Mesenchymal stem cell (in vitro differentiated cells and primary cell): ENCODE measurements at regions not wholly inside any gene's neighbourhood (a gene's known extent, or its start where the extent isn't known, plus 50 kb on each side); places are given as distances from the start of the nearest gene placed in this dataset.
"Not testable (repeated sequence)": the region's sequence is repeated elsewhere in the genome, so short reads cannot be mapped to it uniquely, and the experiment has no call there.

Source experiments
- DNase-seq: peaks from one replicate; pipeline ENCODE4 v3.0.0-alpha.2; 2013
- H2AFZ ChIP-seq: one replicate; pipeline ENCODE4 v1.6.1; 2013; ENCODE audit warnings: low read depth, mild to moderate bottlenecking, control low read depth, inconsistent platforms, low read length, moderate library complexity
- H2AK5ac ChIP-seq: 2 replicates; pipeline ENCODE4 v1.6.1; 2013; ENCODE audit warnings: low read length, moderate library complexity, mild to moderate bottlenecking, inconsistent platforms; ENCODE audit not compliant: severe bottlenecking
- H2BK120ac ChIP-seq: one replicate; pipeline ENCODE4 v1.6.1; 2013; ENCODE audit warnings: low read depth, mild to moderate bottlenecking, inconsistent platforms, low read length, moderate library complexity
- H2BK12ac ChIP-seq, 2 experiments: one replicate each; pipeline ENCODE4 v1.6.1; 2013; ENCODE audit warnings: inconsistent platforms in 2 of 2, low read length in 2 of 2, mild to moderate bottlenecking in 2 of 2, moderate library complexity in 2 of 2, control low read depth in 1 of 2
- H2BK15ac ChIP-seq: one replicate; pipeline ENCODE4 v1.6.1; 2013; ENCODE audit warnings: mild to moderate bottlenecking, low read depth, inconsistent platforms; ENCODE audit not compliant: poor library complexity, severe bottlenecking
- H2BK5ac ChIP-seq: 2 replicates; pipeline ENCODE4 v1.6.1; 2013; ENCODE audit warnings: low read depth, mild to moderate bottlenecking, low read length, control low read depth, inconsistent platforms; ENCODE audit not compliant: poor library complexity, severe bottlenecking
- H3K14ac ChIP-seq, 2 experiments: one replicate each; pipeline ENCODE4 v1.6.1; 2013; ENCODE audit warnings: inconsistent platforms in 2 of 2, low read length in 2 of 2, control low read depth in 1 of 2, mild to moderate bottlenecking in 1 of 2, moderate library complexity in 1 of 2
- H3K18ac ChIP-seq, 2 experiments: one replicate each; pipeline ENCODE4 v1.6.1; 2013; ENCODE audit warnings: inconsistent platforms in 2 of 2, low read length in 2 of 2, control low read depth in 1 of 2, low read depth in 1 of 2, mild to moderate bottlenecking in 1 of 2
- H3K23ac ChIP-seq, 2 experiments: one replicate each; pipeline ENCODE4 v1.6.1; 2013; ENCODE audit warnings: inconsistent platforms in 2 of 2, low read length in 2 of 2, mild to moderate bottlenecking in 2 of 2, moderate library complexity in 2 of 2, control low read depth in 1 of 2
- H3K27ac ChIP-seq: 2 replicates; pipeline ENCODE4 v1.5.1; 2013; ENCODE audit warnings: mild to moderate bottlenecking, moderate library complexity, low read length, control low read depth, inconsistent platforms; ENCODE audit not compliant: poor library complexity, severe bottlenecking
- H3K27me3 ChIP-seq, 2 experiments: 2 replicates each; pipeline versions ENCODE4 v1.6.1 to v1.7.0; 2013; ENCODE audit warnings: low read length in 2 of 2, mild to moderate bottlenecking in 2 of 2, moderate library complexity in 2 of 2, control low read depth in 1 of 2, inconsistent platforms in 1 of 2; ENCODE audit not compliant: control insufficient read depth in 1 of 2, insufficient read depth in 1 of 2
- H3K36me3 ChIP-seq, 2 experiments: 2 replicates each; pipeline versions ENCODE4 v1.6.1 to v1.7.0; 2013; ENCODE audit warnings: low read length in 2 of 2, control low read depth in 1 of 2, inconsistent platforms in 1 of 2, low read depth in 1 of 2, mild to moderate bottlenecking in 1 of 2; ENCODE audit not compliant: insufficient read depth in 2 of 2, control insufficient read depth in 1 of 2
- H3K4ac ChIP-seq, 2 experiments: one replicate each; pipeline ENCODE4 v1.6.1; 2013; ENCODE audit warnings: inconsistent platforms in 2 of 2, low read length in 2 of 2, mild to moderate bottlenecking in 2 of 2, moderate library complexity in 2 of 2, control low read depth in 1 of 2, low read depth in 1 of 2
- H3K4me1 ChIP-seq: 2 replicates; pipeline ENCODE4 v1.6.1; 2013; ENCODE audit warnings: low read depth, low read length, control low read depth; ENCODE audit not compliant: control insufficient read depth, insufficient read depth
- H3K4me2 ChIP-seq: 2 replicates; pipeline ENCODE4 v1.6.1; 2013; ENCODE audit warnings: low read length, mild to moderate bottlenecking, inconsistent platforms; ENCODE audit not compliant: poor library complexity, severe bottlenecking
- H3K4me3 ChIP-seq, 2 experiments: 2 replicates each; pipeline versions ENCODE4 v1.5.1 to v1.7.0; 2013; ENCODE audit warnings: low read length in 2 of 2, mild to moderate bottlenecking in 2 of 2, control low read depth in 1 of 2, low read depth in 1 of 2; ENCODE audit not compliant: insufficient read depth in 1 of 2
- H3K79me1 ChIP-seq: replicated peaks from 2 replicates; pipeline ENCODE4 v1.6.1; 2013; ENCODE audit warnings: mild to moderate bottlenecking, control low read depth, low read length, inconsistent platforms; ENCODE audit not compliant: poor library complexity, severe bottlenecking
- H3K9ac ChIP-seq: 2 replicates; pipeline ENCODE4 v1.7.0; 2013; ENCODE audit warnings: mild to moderate bottlenecking, low read length, moderate library complexity
- H3K9me3 ChIP-seq: 2 replicates; pipeline ENCODE4 v1.7.0; 2013; ENCODE audit warnings: mild to moderate bottlenecking, low read length; ENCODE audit not compliant: control insufficient read depth
- H4K8ac ChIP-seq: one replicate; pipeline ENCODE4 v1.6.1; 2013; ENCODE audit warnings: inconsistent platforms, mild to moderate bottlenecking, low read length, moderate library complexity
- H4K91ac ChIP-seq: one replicate; pipeline ENCODE4 v1.6.1; 2013; ENCODE audit warnings: mild to moderate bottlenecking, low read length, inconsistent platforms
- WGBS: methylation state at CpG from one replicate; pipeline ENCODE4 v1.1.7; 2013; ENCODE audit warnings: mixed read lengths; 5-methylcytosine and 5-hydroxymethylcytosine counted together

- not testable (repeated sequence) for H3K27ac ChIP-seq, H3K36me3 ChIP-seq, DNase-seq, H3K4ac ChIP-seq, H3K9ac ChIP-seq, H2AK5ac ChIP-seq, H3K79me1 ChIP-seq, H2AFZ ChIP-seq, H3K4me2 ChIP-seq, H3K14ac ChIP-seq, H2BK5ac ChIP-seq, H4K8ac ChIP-seq, H3K27me3 ChIP-seq, H2BK120ac ChIP-seq, H3K4me3 ChIP-seq, H3K4me1 ChIP-seq, H2BK12ac ChIP-seq, H4K91ac ChIP-seq, H3K23ac ChIP-seq, H3K18ac ChIP-seq, H2BK15ac ChIP-seq
- peaks cover 16% of the 10 kb centered on the region for H3K9me3 ChIP-seq
- WGBS, result 82% methylated on average over 1 of the region's 1 CpG
Measured at GRCh38 chr5:109283086-109283485, 126.7 kb downstream of the PJA2 start.

GRCh38 chr5:109281136-109281690 is 128.6 kb downstream of the PJA2 start:
- Histone ChIP-seq H2BK12ac (no peak overlapping the region), H3K27me3 (no peaks in the 10 kb centered on the region), H3K18ac (no peak overlapping the region), H2BK120ac (no peak overlapping the region), H2AK5ac (no peak overlapping the region), H3K23ac (no peak overlapping the region), H3K9me3 (peaks cover 10% of the 10 kb centered on the region), H3K4me2 (no peak overlapping the region), H3K4ac (no peak overlapping the region), H3K27ac (no peak overlapping the region), H2BK5ac (no peak overlapping the region), H3K4me1 (no peaks in the 10 kb centered on the region), H2AFZ (no peak overlapping the region), H3K14ac (no peak overlapping the region), H4K8ac (no peak overlapping the region), H3K4me3 (no peak overlapping the region), H3K9ac (no peak overlapping the region), H2BK15ac (no peak overlapping the region), H3K79me1 (no peaks in the 10 kb centered on the region), H4K91ac (no peak overlapping the region), H3K36me3 (no peaks in the 10 kb centered on the region)
- no peak for DNase-seq
- 85% methylated on average over 3 of the region's 3 CpGs for WGBS

GRCh38 chr5:109278141-109278540 is 131.6 kb downstream of the PJA2 start:
- H3K18ac ChIP-seq, result no peak overlapping the region
- no peaks in the 10 kb centered on the region for H3K4me1 ChIP-seq
- 72% methylated on average over 2 of the region's 2 CpGs for WGBS
- no peak overlapping the region for H2BK5ac ChIP-seq
- H2AFZ ChIP-seq, result no peak overlapping the region
- H3K9me3 ChIP-seq, result no peaks in the 10 kb centered on the region
- no peak for DNase-seq
- no peak overlapping the region for H3K27ac ChIP-seq
- H3K23ac ChIP-seq, result no peak overlapping the region
- H3K4me2 ChIP-seq, result no peak overlapping the region
- H4K91ac ChIP-seq, result no peak overlapping the region
- H3K79me1 ChIP-seq, result no peaks in the 10 kb centered on the region
- no peaks in the 10 kb centered on the region for H3K27me3 ChIP-seq
- no peak overlapping the region for H3K4me3 ChIP-seq
- no peak overlapping the region for H3K14ac ChIP-seq
- H2AK5ac ChIP-seq, result no peak overlapping the region
- H2BK15ac ChIP-seq, result no peak overlapping the region
- no peak overlapping the region for H3K4ac ChIP-seq
- H3K36me3 ChIP-seq, result no peaks in the 10 kb centered on the region
- H4K8ac ChIP-seq, result no peak overlapping the region
- no peak overlapping the region for H2BK12ac ChIP-seq
- no peak overlapping the region for H2BK120ac ChIP-seq
- no peak overlapping the region for H3K9ac ChIP-seq

GRCh38 chr5:109275919-109276318 is 133.9 kb downstream of the PJA2 start:
- Histone ChIP-seq H4K91ac (no peak overlapping the region), H3K27ac (no peak overlapping the region), H3K4me1 (no peaks in the 10 kb centered on the region), H4K8ac (no peak overlapping the region), H3K14ac (no peak overlapping the region), H2BK120ac (no peak overlapping the region), H3K9ac (no peak overlapping the region), H3K4me3 (no peak overlapping the region), H3K23ac (no peak overlapping the region), H3K4me2 (no peak overlapping the region), H3K79me1 (no peaks in the 10 kb centered on the region), H3K27me3 (no peaks in the 10 kb centered on the region), H2BK12ac (no peak overlapping the region), H2BK15ac (no peak overlapping the region), H3K4ac (no peak overlapping the region), H3K9me3 (no peaks in the 10 kb centered on the region), H2AFZ (no peak overlapping the region), H2AK5ac (no peak overlapping the region), H3K36me3 (no peaks in the 10 kb centered on the region), H3K18ac (no peak overlapping the region), H2BK5ac (no peak overlapping the region)
- no peak for DNase-seq
- 100% methylated on average over 2 of the region's 2 CpGs for WGBS
